Keratinocyte (primary cell): ENCODE measurements at regions not wholly inside any gene's neighbourhood (a gene's known extent, or its start where the extent isn't known, plus 50 kb on each side); places are given as distances from the start of the nearest gene placed in this dataset.

Experiments
- CTCF ChIP-seq, 3 experiments: IDR thresholded peaks in 1 of 3; conservative IDR thresholded peaks in 1 of 3; optimal IDR thresholded peaks in 1 of 3; 2 replicates in 2 of 3; 3 replicates in 1 of 3; pipeline versions ENCODE3 to v1.5.1; 2011; ENCODE audit warnings: low read length in 3 of 3, mild to moderate bottlenecking in 3 of 3, moderate library complexity in 2 of 3, control low read depth in 1 of 3, inconsistent platforms in 1 of 3; ENCODE audit not compliant: insufficient read depth in 2 of 3; ENCODE audit errors: extremely low read depth in 1 of 3
- EZH2 ChIP-seq: IDR thresholded peaks from one replicate; pipeline ENCODE4 v1.6.1; 2012; ENCODE audit warnings: inconsistent platforms, mild to moderate bottlenecking, low read length, moderate library complexity

DNA sequence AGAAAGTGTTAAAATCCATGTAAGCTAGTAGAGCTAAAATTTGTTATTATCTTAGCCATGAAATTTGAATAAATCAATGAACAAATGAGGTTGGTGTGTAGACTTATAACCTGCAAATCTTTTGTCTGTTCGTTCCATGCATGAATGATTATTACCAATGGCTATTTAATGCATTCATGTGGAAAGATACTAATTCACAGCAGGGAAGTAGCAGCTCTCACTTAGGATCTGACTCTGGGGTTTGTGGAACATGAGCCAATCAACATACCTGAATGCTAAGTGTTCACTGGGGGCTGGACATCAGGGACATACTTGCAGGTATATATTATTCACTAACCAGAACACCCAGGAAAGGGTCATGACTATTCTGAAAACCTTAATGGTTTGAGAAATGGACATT is 444.1 kb downstream of the STIM2 start:
- TF ChIP-seq CTCF (optimal IDR thresholded peaks at IDR 0.05 in 1 of 3, IDR thresholded peaks at IDR 0.05 in 1 of 3, conservative IDR thresholded peaks at IDR 0.05 in 1 of 3; ENCODE audit: extremely low read depth in 1 of 3, insufficient read depth in 2 of 3, low read length in 3 of 3), result no peak
- no peak for TF ChIP-seq EZH2
